CD4-positive, CD25-positive, alpha-beta regulatory T cell (primary cell): ENCODE measurements at regions not wholly inside any gene's neighbourhood (a gene's known extent, or its start where the extent isn't known, plus 50 kb on each side); places are given as distances from the start of the nearest gene placed in this dataset.

Source experiments
- ATAC-seq, 2 donors: fragments of 150-1000 bp; cut with Tn5 transposase; one replicate each; pipeline ENCODE4 v1.10.0; 2021; ENCODE audit warnings: low read depth in 2 of 2, moderate number of reproducible peaks in 2 of 2, moderate library complexity in 1 of 2
- DNase-seq, 3 donors: peaks; one replicate each; pipeline versions ENCODE4 v3.0.0 to v3.0.0-alpha.2; 2012 to 2022; ENCODE audit warnings: mixed read lengths in 1 of 3
- H3K27ac ChIP-seq: one replicate; pipeline ENCODE4 v1.7.0; 2013; ENCODE audit warnings: mild to moderate bottlenecking, low read length; ENCODE audit not compliant: insufficient read depth, poor library complexity, severe bottlenecking
- H3K27me3 ChIP-seq: one replicate; pipeline ENCODE4 v1.7.0; 2013; ENCODE audit warnings: low read length; ENCODE audit not compliant: control insufficient read depth, insufficient read depth
- H3K36me3 ChIP-seq: one replicate; pipeline ENCODE4 v1.7.0; 2013; ENCODE audit warnings: mild to moderate bottlenecking, low read length, moderate library complexity; ENCODE audit not compliant: control insufficient read depth, insufficient read depth
- H3K4me1 ChIP-seq: 2 replicates; pipeline ENCODE4 v1.7.0; 2013; ENCODE audit warnings: mild to moderate bottlenecking, low read length; ENCODE audit not compliant: insufficient read depth, control insufficient read depth, poor library complexity, severe bottlenecking
- H3K4me3 ChIP-seq: one replicate; pipeline ENCODE4 v1.7.0; 2013; ENCODE audit warnings: low read depth, mild to moderate bottlenecking, low read length, moderate library complexity
- H3K9me3 ChIP-seq, 2 experiments: 1 replicate in 1 of 2; 2 replicates in 1 of 2; pipeline ENCODE4 v1.7.0; 2013; ENCODE audit warnings: low read length in 2 of 2, mild to moderate bottlenecking in 1 of 2, moderate library complexity in 1 of 2; ENCODE audit not compliant: control insufficient read depth in 2 of 2
- H3K27ac Mint-ChIP-seq, 3 donors: one replicate each; pipeline ENCODE4 v1.8.0; 2020 to 2022; ENCODE audit warnings: mild to moderate bottlenecking in 3 of 3, mixed read lengths in 3 of 3, moderate library complexity in 2 of 3
- H3K27me3 Mint-ChIP-seq: one replicate; pipeline ENCODE4 v1.8.0; 2022; ENCODE audit warnings: mild to moderate bottlenecking, mixed read lengths
- H3K36me3 Mint-ChIP-seq: one replicate; pipeline ENCODE4 v1.8.0; 2020; ENCODE audit warnings: mixed read lengths
- H3K4me1 Mint-ChIP-seq, 4 donors: one replicate each; pipeline ENCODE4 v1.8.0; 2020 to 2022; ENCODE audit warnings: mixed read lengths in 4 of 4, mild to moderate bottlenecking in 1 of 4
- H3K4me3 Mint-ChIP-seq, 4 donors: one replicate each; pipeline ENCODE4 v1.8.0; 2020 to 2022; ENCODE audit warnings: mild to moderate bottlenecking in 4 of 4, mixed read lengths in 4 of 4, moderate library complexity in 3 of 4
- H3K9me3 Mint-ChIP-seq, 7 donors: one replicate each; pipeline ENCODE4 v1.8.0; 2020 to 2022; ENCODE audit warnings: mixed read lengths in 7 of 7, mild to moderate bottlenecking in 3 of 7, moderate library complexity in 2 of 7

GRCh38 chr22:44363013-44363979, 50.5 kb upstream of the SHISAL1 start:
- Histone ChIP-seq H3K4me1 (no peaks in the 10 kb centered on the region), H3K27me3 (no peaks in the 10 kb centered on the region), H3K36me3 (no peaks in the 10 kb centered on the region), H3K4me3 (no peak overlapping the region), H3K9me3 (no peaks in the 10 kb centered on the region), H3K27ac (no peak overlapping the region)
- no peak overlapping the region for H3K27ac Mint-ChIP-seq
- H3K27me3 Mint-ChIP-seq: no peaks in the 10 kb centered on the region
- H3K4me1 Mint-ChIP-seq: no peaks in the 10 kb centered on the region
- no peaks in the 10 kb centered on the region for H3K36me3 Mint-ChIP-seq
- no peak for DNase-seq
- no peak overlapping the region for H3K4me3 Mint-ChIP-seq
- H3K9me3 Mint-ChIP-seq: peaks cover 0 to 2% (median 0%) of the 10 kb centered on the region in 7 donors
- ATAC-seq: no peak

GRCh38 chr22:44362249-44363012, 49.7 kb upstream of the SHISAL1 start:
- H3K36me3 ChIP-seq: no peaks in the 10 kb centered on the region
- no peaks in the 10 kb centered on the region for H3K4me1 ChIP-seq
- DNase-seq (no peak), ATAC-seq (no peak)
- H3K4me3 ChIP-seq: no peak overlapping the region
- H3K9me3 ChIP-seq: no peaks in the 10 kb centered on the region
- H3K27me3 ChIP-seq: no peaks in the 10 kb centered on the region
- H3K27ac ChIP-seq: no peak overlapping the region
- Mint-ChIP-seq H3K27ac (peak overlapping the region in 1 of 3 donors; percentile 48), H3K27me3 (peaks cover 6% of the 10 kb centered on the region), H3K4me1 (no peaks in the 10 kb centered on the region), H3K36me3 (no peaks in the 10 kb centered on the region), H3K4me3 (no peak overlapping the region), H3K9me3 (peaks cover 0 to 2% (median 0%) of the 10 kb centered on the region in 7 donors)
